ENCODE measurements at regions not wholly inside any gene's neighbourhood (a gene's known extent, or its start where the extent isn't known, plus 50 kb on each side); places are given as distances from the start of the nearest gene placed in this dataset.

- TF ChIP-seq CTCF (IDR thresholded peaks at IDR 0.05) (no peak), POLR2A (IDR thresholded peaks at IDR 0.05) (no peak)
Measured at GRCh38 chr6:21450149-21450548, 143.4 kb upstream of the SOX4 start.

All from body of pancreas (tissue), 4 donors.